OCI-LY1 (cell line): ENCODE measurements at regions not wholly inside any gene's neighbourhood (a gene's known extent, or its start where the extent isn't known, plus 50 kb on each side); places are given as distances from the start of the nearest gene placed in this dataset.

ENCODE experiments used
- H2AFZ ChIP-seq: fragments of 200-600 bp; sonication (generic), shearing (Covaris generic); 2 replicates; pipeline ENCODE4 v1.6.0; 2014; ENCODE audit warnings: antibody characterized with exemption, mild to moderate bottlenecking, low read length
- H3F3A ChIP-seq: fragments of 200-600 bp; sonication (generic), shearing (Covaris generic); 2 replicates; pipeline ENCODE4 v1.6.0; 2014; ENCODE audit warnings: mild to moderate bottlenecking, antibody characterized with exemption, low read length, moderate library complexity; ENCODE audit not compliant: insufficient read depth
- H3K27ac ChIP-seq: fragments of 200-600 bp; sonication (generic); 2 replicates; pipeline ENCODE4 v1.5.1; 2014; ENCODE audit warnings: low read length, mixed run types, mild to moderate bottlenecking, low read depth; ENCODE audit not compliant: poor library complexity, severe bottlenecking
- H3K27me3 ChIP-seq: fragments of 200-600 bp; sonication (generic); 2 replicates; pipeline ENCODE4 v1.6.0; 2014; ENCODE audit warnings: antibody characterized with exemption, mild to moderate bottlenecking, low read length, moderate library complexity; ENCODE audit not compliant: insufficient read depth
- H3K36me3 ChIP-seq: fragments of 200-600 bp; sonication (generic); 2 replicates; pipeline ENCODE4 v1.6.1; 2014; ENCODE audit warnings: mild to moderate bottlenecking, antibody characterized with exemption, low read length, moderate library complexity, mixed read lengths; ENCODE audit not compliant: insufficient read depth
- H3K4me1 ChIP-seq: fragments of 200-600 bp; sonication (generic); 2 replicates; pipeline ENCODE4 v1.5.1; 2014; ENCODE audit warnings: mild to moderate bottlenecking, low read length, moderate library complexity; ENCODE audit not compliant: insufficient read depth, severe bottlenecking
- H3K4me2 ChIP-seq: fragments of 200-600 bp; sonication (generic), shearing (Covaris generic); 2 replicates; pipeline ENCODE4 v1.6.1; 2014; ENCODE audit warnings: low read length
- H3K4me3 ChIP-seq: fragments of 200-600 bp; sonication (generic); 2 replicates; pipeline ENCODE4 v1.5.1; 2014; ENCODE audit warnings: low read length, low read depth, mild to moderate bottlenecking, mixed read lengths; ENCODE audit not compliant: poor library complexity, severe bottlenecking
- H3K79me2 ChIP-seq: fragments of 200-600 bp; shearing (Covaris generic); 2 replicates; pipeline ENCODE4 v1.6.1; 2016; ENCODE audit warnings: mixed run types, low read length, mixed read lengths; ENCODE audit not compliant: insufficient read depth
- H3K9ac ChIP-seq: fragments of 200-600 bp; sonication (generic), shearing (Covaris generic); 2 replicates; pipeline ENCODE4 v1.6.1; 2014; ENCODE audit warnings: mild to moderate bottlenecking, low read length, mixed read lengths
- H3K9me2 ChIP-seq: fragments of 200-600 bp; sonication (generic), shearing (Covaris generic); 2 replicates; pipeline ENCODE4 v1.6.1; 2014; ENCODE audit warnings: low read depth, mild to moderate bottlenecking, low read length, mixed read lengths
- H3K9me3 ChIP-seq: fragments of 200-600 bp; shearing (Covaris generic); 2 replicates; pipeline ENCODE4 v1.6.1; 2014; ENCODE audit warnings: low read length, mixed read lengths
- H4K20me1 ChIP-seq: fragments of 200-600 bp; sonication (generic), shearing (Covaris generic); 2 replicates; pipeline ENCODE4 v1.6.0; 2016; ENCODE audit warnings: mild to moderate bottlenecking, low read length; ENCODE audit not compliant: insufficient read depth
- EZH2 ChIP-seq: fragments of 200-600 bp; sonication (generic), shearing (Covaris generic); IDR thresholded peaks from 2 replicates; pipeline ENCODE4 v1.8.0; 2017; ENCODE audit warnings: borderline replicate concordance, mixed run types, mild to moderate bottlenecking, antibody characterized with exemption, low read length, moderate library complexity, mixed read lengths
- TF ChIP-seq, protein P1 (sequence below): fragments of 200-600 bp; sonication (generic), shearing (Covaris generic); IDR thresholded peaks from 2 replicates; pipeline ENCODE4 v1.5.1; 2017; ENCODE audit warnings: mild to moderate bottlenecking, antibody characterized with exemption, low read length, moderate library complexity, mixed read lengths

DNA sequence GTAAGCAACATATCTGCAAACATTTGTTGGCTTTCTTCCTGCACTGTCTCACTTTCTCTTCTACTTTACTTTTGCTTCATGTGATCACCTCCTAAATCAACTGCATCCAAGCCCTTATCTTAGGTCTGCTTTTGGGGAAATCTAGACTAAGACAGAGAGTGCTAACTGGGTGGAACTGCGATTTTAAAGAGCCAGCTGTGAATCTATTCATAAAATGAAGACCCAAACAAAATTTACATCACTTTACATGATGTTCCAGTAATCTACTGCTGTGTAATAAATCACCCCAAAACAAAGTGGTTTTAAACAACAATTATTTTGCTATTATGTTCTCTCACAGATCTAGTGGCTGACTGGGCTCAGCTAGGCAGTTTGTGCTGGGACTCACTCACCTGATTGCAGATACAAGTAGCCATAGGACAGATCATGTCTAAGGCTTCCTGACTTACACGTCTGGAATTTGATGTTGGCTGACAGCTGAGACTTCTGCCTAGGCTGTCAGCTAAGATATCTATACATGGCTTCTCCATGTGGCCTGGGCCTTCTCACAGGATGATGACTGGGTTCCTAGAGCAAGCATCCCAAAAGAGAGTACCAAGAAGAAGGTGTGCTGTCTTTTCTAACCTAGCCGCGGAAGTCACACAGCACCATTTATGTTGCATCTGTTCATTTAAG lies 145.1 kb upstream of the TBCA start:
- Histone ChIP-seq H3K4me3 (no peak overlapping the region), H3K36me3 (no peaks in the 10 kb centered on the region), H3K27ac (no peak overlapping the region), H3K9me3 (no peaks in the 10 kb centered on the region), H3F3A (no peaks in the 10 kb centered on the region), H3K4me1 (no peaks in the 10 kb centered on the region), H3K9me2 (no peaks in the 10 kb centered on the region), H3K9ac (no peak overlapping the region), H3K79me2 (no peaks in the 10 kb centered on the region), H3K4me2 (no peak overlapping the region), H2AFZ (no peak overlapping the region), H4K20me1 (no peaks in the 10 kb centered on the region), H3K27me3 (peaks cover 6% of the 10 kb centered on the region; the same call in 1 of the 2 replicates)
- TF ChIP-seq, protein P1, sequence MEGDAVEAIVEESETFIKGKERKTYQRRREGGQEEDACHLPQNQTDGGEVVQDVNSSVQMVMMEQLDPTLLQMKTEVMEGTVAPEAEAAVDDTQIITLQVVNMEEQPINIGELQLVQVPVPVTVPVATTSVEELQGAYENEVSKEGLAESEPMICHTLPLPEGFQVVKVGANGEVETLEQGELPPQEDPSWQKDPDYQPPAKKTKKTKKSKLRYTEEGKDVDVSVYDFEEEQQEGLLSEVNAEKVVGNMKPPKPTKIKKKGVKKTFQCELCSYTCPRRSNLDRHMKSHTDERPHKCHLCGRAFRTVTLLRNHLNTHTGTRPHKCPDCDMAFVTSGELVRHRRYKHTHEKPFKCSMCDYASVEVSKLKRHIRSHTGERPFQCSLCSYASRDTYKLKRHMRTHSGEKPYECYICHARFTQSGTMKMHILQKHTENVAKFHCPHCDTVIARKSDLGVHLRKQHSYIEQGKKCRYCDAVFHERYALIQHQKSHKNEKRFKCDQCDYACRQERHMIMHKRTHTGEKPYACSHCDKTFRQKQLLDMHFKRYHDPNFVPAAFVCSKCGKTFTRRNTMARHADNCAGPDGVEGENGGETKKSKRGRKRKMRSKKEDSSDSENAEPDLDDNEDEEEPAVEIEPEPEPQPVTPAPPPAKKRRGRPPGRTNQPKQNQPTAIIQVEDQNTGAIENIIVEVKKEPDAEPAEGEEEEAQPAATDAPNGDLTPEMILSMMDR = no peak
- no peak for TF ChIP-seq EZH2

DNA sequence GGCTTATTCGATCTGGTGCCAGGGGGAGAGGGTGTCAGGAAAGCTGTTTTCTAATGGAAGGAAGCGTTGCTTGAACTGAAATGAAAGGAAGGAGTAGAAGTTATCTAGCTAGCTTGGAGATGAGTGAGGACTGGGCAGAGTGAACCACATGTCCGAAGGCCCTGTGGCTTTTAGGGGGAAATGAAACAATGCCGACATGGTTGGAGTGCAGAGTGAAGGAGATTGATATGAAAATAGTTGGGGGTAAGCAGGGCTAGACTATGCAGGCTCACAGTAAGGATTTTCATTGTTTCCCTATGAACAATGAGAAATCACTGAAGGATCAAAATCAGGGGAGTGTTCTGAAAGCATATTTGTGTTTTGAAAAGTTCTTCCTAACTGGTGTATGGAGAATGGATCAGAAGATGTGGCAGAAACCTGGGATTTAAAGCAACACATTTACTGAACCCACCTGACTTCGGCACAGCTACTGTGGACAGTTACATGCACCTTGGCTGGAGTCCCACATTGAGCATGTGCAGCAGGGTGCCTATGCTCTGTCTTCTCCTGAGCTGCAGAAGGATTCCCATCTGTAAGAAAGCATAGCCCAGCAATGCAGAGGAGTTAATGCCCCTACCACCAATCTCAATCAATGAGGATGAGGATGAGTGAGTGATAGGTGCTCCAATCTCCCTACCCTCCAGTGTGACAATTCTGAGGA lies 144.4 kb upstream of the TBCA start:
- no peak overlapping the region for H3K4me2 ChIP-seq
- H3K9ac ChIP-seq = no peak overlapping the region
- peaks cover 6% of the 10 kb centered on the region; the same call in 1 of the 2 replicates for H3K27me3 ChIP-seq
- H4K20me1 ChIP-seq = no peaks in the 10 kb centered on the region
- H3K4me3 ChIP-seq = no peak overlapping the region
- H3F3A ChIP-seq = no peaks in the 10 kb centered on the region
- no peaks in the 10 kb centered on the region for H3K4me1 ChIP-seq
- no peaks in the 10 kb centered on the region for H3K9me2 ChIP-seq
- no peaks in the 10 kb centered on the region for H3K79me2 ChIP-seq
- H3K36me3 ChIP-seq = no peaks in the 10 kb centered on the region
- no peak for TF ChIP-seq EZH2
- TF ChIP-seq, protein P1 = no peak
- H3K27ac ChIP-seq = no peak overlapping the region
- H3K9me3 ChIP-seq = no peaks in the 10 kb centered on the region
- no peak overlapping the region for H2AFZ ChIP-seq

- Histone ChIP-seq H3K9me2 (no peaks in the 10 kb centered on the region), H3K4me3 (no peak overlapping the region), H3K27ac (no peak overlapping the region), H3K4me2 (no peak overlapping the region), H3K79me2 (no peaks in the 10 kb centered on the region), H2AFZ (no peak overlapping the region), H3K4me1 (no peaks in the 10 kb centered on the region), H3K36me3 (no peaks in the 10 kb centered on the region), H3F3A (no peaks in the 10 kb centered on the region), H3K9me3 (no peaks in the 10 kb centered on the region), H3K27me3 (peaks cover 14% of the 10 kb centered on the region), H3K9ac (no peak overlapping the region), H4K20me1 (no peaks in the 10 kb centered on the region)
- no peak for TF ChIP-seq EZH2
- TF ChIP-seq, protein P1 = no peak
Measured at GRCh38 chr5:77915346-77915745, 139.2 kb upstream of the TBCA start.
